Neural cell (in vitro differentiated cells): ENCODE measurements at regions not wholly inside any gene's neighbourhood (a gene's known extent, or its start where the extent isn't known, plus 50 kb on each side); places are given as distances from the start of the nearest gene placed in this dataset.

Experiments used
- H2AFZ ChIP-seq: fragments of 200-600, 300-800 bp; sonication (generic), shearing (Covaris generic); 2 replicates; pipeline ENCODE4 v1.6.0; 2014; ENCODE audit warnings: low read depth, mild to moderate bottlenecking, antibody characterized with exemption, low read length, moderate library complexity
- H3F3A ChIP-seq: fragments of 200-600 bp; shearing (Covaris generic); 2 replicates; pipeline ENCODE4 v1.6.1; 2016; ENCODE audit warnings: mild to moderate bottlenecking, moderate library complexity, mixed read lengths, antibody characterized with exemption, low read length; ENCODE audit not compliant: insufficient read depth, poor library complexity, severe bottlenecking
- H3K27ac ChIP-seq: fragments of 200-600, 300-800 bp; sonication (generic), shearing (Covaris generic); 2 replicates; pipeline ENCODE4 v1.5.1; 2014; ENCODE audit warnings: mild to moderate bottlenecking, low read length, moderate library complexity
- H3K27me3 ChIP-seq: fragments of 300-800, 200-600 bp; sonication (generic), shearing (Covaris generic); 2 replicates; pipeline ENCODE4 v1.6.0; 2014; ENCODE audit warnings: mild to moderate bottlenecking, low read depth, low read length, moderate library complexity; ENCODE audit not compliant: insufficient read depth
- H3K36me3 ChIP-seq: fragments of 300-800, 200-600 bp; sonication (generic), shearing (Covaris generic); 2 replicates; pipeline ENCODE4 v1.5.1; 2014; ENCODE audit warnings: mild to moderate bottlenecking, antibody characterized with exemption, low read length, moderate library complexity; ENCODE audit not compliant: insufficient read depth
- H3K4me2 ChIP-seq: fragments of 300-800, 200-600 bp; sonication (generic), shearing (Covaris generic); 2 replicates; pipeline ENCODE4 v1.6.0; 2014; ENCODE audit warnings: mild to moderate bottlenecking, low read length
- H3K4me3 ChIP-seq: fragments of 300-800, 200-600 bp; sonication (generic), shearing (Covaris generic); 2 replicates; pipeline ENCODE4 v1.5.1; 2014; ENCODE audit warnings: mild to moderate bottlenecking, low read length, moderate library complexity
- H3K79me2 ChIP-seq: fragments of 200-600 bp; shearing (Covaris generic); replicated peaks from 2 replicates; pipeline ENCODE4 v1.6.0; 2014; ENCODE audit warnings: mild to moderate bottlenecking, low read length, moderate library complexity; ENCODE audit not compliant: insufficient read depth
- H3K9ac ChIP-seq: fragments of 300-800, 200-600 bp; sonication (generic), shearing (Covaris generic); 2 replicates; pipeline ENCODE4 v1.6.1; 2016; ENCODE audit warnings: mild to moderate bottlenecking, low read length, mixed read lengths
- H3K9me2 ChIP-seq: fragments of 200-600 bp; shearing (Covaris generic); 2 replicates; pipeline ENCODE4 v1.6.1; 2016; ENCODE audit warnings: mild to moderate bottlenecking, low read length, mixed read lengths; ENCODE audit not compliant: insufficient read depth
- H3K9me3 ChIP-seq: fragments of 200-600, 300-800 bp; sonication (generic), shearing (Covaris generic); 2 replicates; pipeline ENCODE4 v1.6.1; 2016; ENCODE audit warnings: mild to moderate bottlenecking, mixed run types, low read length, moderate library complexity, mixed read lengths
- H4K20me1 ChIP-seq: fragments of 200-600 bp; shearing (Covaris generic); 2 replicates; pipeline ENCODE4 v1.6.1; 2016; ENCODE audit warnings: mild to moderate bottlenecking, mixed run types; ENCODE audit not compliant: insufficient read depth
- EP300 ChIP-seq: fragments of 450-650 bp; conservative IDR thresholded peaks from 2 replicates; pipeline ENCODE4 v1.6.1; 2014; ENCODE audit warnings: antibody characterized with exemption, mild to moderate bottlenecking, moderate library complexity; ENCODE audit not compliant: poor library complexity, severe bottlenecking
- EZH2 ChIP-seq: fragments of 200-600, 300-800 bp; shearing (Covaris generic), sonication (generic); IDR thresholded peaks from 2 replicates; pipeline ENCODE4 v1.6.1; 2014; ENCODE audit warnings: antibody characterized with exemption, low read length, borderline replicate concordance, mild to moderate bottlenecking; ENCODE audit not compliant: insufficient read depth, poor library complexity, severe bottlenecking
- MXI1 ChIP-seq: fragments of 450-650 bp; conservative IDR thresholded peaks from 2 replicates; pipeline ENCODE4 v1.6.1; 2014; ENCODE audit warnings: antibody characterized with exemption, mild to moderate bottlenecking; ENCODE audit not compliant: poor library complexity, severe bottlenecking
- POLR2AphosphoS5 ChIP-seq: IDR thresholded peaks from 2 replicates; pipeline ENCODE4 v1.6.1; 2012
- RAD21 ChIP-seq: fragments of 450-650 bp; conservative IDR thresholded peaks from 2 replicates; pipeline ENCODE4 v1.6.1; 2014; ENCODE audit warnings: antibody characterized with exemption, mild to moderate bottlenecking, moderate library complexity
- SMC3 ChIP-seq: fragments of 450-650 bp; conservative IDR thresholded peaks from 2 replicates; pipeline ENCODE4 v1.6.1; 2014; ENCODE audit warnings: antibody characterized with exemption, mild to moderate bottlenecking, moderate library complexity; ENCODE audit not compliant: poor library complexity
- TAF1 ChIP-seq: IDR thresholded peaks from 2 replicates; pipeline ENCODE4 v1.6.1; 2012; ENCODE audit warnings: low read depth
- TF ChIP-seq, protein P1 (sequence below): fragments of 450-650 bp; IDR thresholded peaks from 2 replicates; pipeline ENCODE4 v1.5.1; 2014; ENCODE audit warnings: antibody characterized with exemption, mild to moderate bottlenecking, moderate library complexity; ENCODE audit not compliant: poor library complexity, severe bottlenecking
- TF ChIP-seq, protein P2 (sequence below): IDR thresholded peaks from 2 replicates; pipeline ENCODE4 v1.6.1; 2012; ENCODE audit warnings: borderline replicate concordance

DNA sequence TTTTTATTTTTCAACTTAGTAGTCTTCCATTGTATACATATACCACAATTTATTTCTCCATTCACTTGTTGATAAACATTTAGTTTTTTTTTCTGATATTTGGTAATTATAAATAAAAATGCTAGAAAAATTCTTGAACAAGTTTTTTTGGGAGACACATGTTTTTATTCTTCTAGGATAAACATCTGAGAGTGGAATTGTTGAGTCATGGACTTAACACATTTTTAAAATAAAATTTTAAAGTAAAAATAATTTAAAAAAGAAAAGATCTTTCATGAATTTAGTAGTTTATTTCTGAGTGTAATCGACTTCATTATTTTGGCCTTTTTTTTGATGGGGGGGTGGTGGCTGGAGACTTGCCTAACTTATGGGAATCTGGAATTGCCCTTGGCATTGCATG, 391.1 kb downstream of the KCNJ2 start:
- Histone ChIP-seq H3K4me3 (no peak overlapping the region), H3K4me2 (no peak overlapping the region), H2AFZ (no peak overlapping the region), H3K27ac (no peak overlapping the region), H3K79me2 (no peaks in the 10 kb centered on the region), H3F3A (no peaks in the 10 kb centered on the region), H3K9ac (no peak overlapping the region), H3K27me3 (no peaks in the 10 kb centered on the region), H3K9me2 (no peaks in the 10 kb centered on the region), H4K20me1 (no peaks in the 10 kb centered on the region), H3K36me3 (no peaks in the 10 kb centered on the region), H3K9me3 (no peaks in the 10 kb centered on the region)
- TF ChIP-seq, protein P1, sequence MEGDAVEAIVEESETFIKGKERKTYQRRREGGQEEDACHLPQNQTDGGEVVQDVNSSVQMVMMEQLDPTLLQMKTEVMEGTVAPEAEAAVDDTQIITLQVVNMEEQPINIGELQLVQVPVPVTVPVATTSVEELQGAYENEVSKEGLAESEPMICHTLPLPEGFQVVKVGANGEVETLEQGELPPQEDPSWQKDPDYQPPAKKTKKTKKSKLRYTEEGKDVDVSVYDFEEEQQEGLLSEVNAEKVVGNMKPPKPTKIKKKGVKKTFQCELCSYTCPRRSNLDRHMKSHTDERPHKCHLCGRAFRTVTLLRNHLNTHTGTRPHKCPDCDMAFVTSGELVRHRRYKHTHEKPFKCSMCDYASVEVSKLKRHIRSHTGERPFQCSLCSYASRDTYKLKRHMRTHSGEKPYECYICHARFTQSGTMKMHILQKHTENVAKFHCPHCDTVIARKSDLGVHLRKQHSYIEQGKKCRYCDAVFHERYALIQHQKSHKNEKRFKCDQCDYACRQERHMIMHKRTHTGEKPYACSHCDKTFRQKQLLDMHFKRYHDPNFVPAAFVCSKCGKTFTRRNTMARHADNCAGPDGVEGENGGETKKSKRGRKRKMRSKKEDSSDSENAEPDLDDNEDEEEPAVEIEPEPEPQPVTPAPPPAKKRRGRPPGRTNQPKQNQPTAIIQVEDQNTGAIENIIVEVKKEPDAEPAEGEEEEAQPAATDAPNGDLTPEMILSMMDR, result no peak
- no peak for TF ChIP-seq POLR2AphosphoS5
- TF ChIP-seq MXI1, result no peak
- no peak for TF ChIP-seq EP300
- TF ChIP-seq, protein P2, sequence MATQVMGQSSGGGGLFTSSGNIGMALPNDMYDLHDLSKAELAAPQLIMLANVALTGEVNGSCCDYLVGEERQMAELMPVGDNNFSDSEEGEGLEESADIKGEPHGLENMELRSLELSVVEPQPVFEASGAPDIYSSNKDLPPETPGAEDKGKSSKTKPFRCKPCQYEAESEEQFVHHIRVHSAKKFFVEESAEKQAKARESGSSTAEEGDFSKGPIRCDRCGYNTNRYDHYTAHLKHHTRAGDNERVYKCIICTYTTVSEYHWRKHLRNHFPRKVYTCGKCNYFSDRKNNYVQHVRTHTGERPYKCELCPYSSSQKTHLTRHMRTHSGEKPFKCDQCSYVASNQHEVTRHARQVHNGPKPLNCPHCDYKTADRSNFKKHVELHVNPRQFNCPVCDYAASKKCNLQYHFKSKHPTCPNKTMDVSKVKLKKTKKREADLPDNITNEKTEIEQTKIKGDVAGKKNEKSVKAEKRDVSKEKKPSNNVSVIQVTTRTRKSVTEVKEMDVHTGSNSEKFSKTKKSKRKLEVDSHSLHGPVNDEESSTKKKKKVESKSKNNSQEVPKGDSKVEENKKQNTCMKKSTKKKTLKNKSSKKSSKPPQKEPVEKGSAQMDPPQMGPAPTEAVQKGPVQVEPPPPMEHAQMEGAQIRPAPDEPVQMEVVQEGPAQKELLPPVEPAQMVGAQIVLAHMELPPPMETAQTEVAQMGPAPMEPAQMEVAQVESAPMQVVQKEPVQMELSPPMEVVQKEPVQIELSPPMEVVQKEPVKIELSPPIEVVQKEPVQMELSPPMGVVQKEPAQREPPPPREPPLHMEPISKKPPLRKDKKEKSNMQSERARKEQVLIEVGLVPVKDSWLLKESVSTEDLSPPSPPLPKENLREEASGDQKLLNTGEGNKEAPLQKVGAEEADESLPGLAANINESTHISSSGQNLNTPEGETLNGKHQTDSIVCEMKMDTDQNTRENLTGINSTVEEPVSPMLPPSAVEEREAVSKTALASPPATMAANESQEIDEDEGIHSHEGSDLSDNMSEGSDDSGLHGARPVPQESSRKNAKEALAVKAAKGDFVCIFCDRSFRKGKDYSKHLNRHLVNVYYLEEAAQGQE, result no peak
- no peak for TF ChIP-seq SMC3
- no peak for TF ChIP-seq EZH2
- TF ChIP-seq RAD21, result no peak
- TF ChIP-seq TAF1, result no peak

DNA sequence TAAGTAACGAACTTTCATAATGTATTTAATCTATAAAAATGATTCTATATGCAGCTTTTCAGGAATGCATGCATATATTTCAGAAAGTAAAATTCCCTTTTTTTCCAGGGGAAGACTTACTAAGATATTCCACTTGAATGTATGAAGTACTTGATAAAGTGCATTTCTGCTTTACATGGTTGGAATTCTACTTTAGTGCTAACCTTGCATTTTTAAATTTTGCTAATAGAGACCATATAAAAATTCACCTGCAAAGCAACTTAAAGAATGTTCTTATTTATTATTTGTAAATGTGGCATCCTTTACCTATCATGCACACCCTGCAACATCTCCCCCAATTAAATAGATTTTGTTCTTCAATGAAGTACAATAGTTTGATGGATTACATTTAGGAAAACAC, 392.8 kb downstream of the KCNJ2 start:
- Histone ChIP-seq H3K9ac (no peak overlapping the region), H3K9me2 (no peaks in the 10 kb centered on the region), H3K27ac (no peak overlapping the region), H3K79me2 (no peaks in the 10 kb centered on the region), H3K36me3 (no peaks in the 10 kb centered on the region), H2AFZ (no peak overlapping the region), H3K4me3 (no peak overlapping the region), H3K27me3 (no peaks in the 10 kb centered on the region), H4K20me1 (no peaks in the 10 kb centered on the region), H3K4me2 (no peak overlapping the region), H3F3A (no peaks in the 10 kb centered on the region), H3K9me3 (no peaks in the 10 kb centered on the region)
- TF ChIP-seq, protein P2, result no peak
- TF ChIP-seq RAD21, result no peak
- TF ChIP-seq SMC3, result no peak
- TF ChIP-seq POLR2AphosphoS5, result no peak
- no peak for TF ChIP-seq TAF1
- TF ChIP-seq EZH2, result no peak
- TF ChIP-seq MXI1, result no peak
- no peak for TF ChIP-seq EP300
